A549 (cell line): ENCODE measurements at regions not wholly inside any gene's neighbourhood (a gene's known extent, or its start where the extent isn't known, plus 50 kb on each side); places are given as distances from the start of the nearest gene placed in this dataset.

ENCODE experiments used
- BHLHE40 ChIP-seq: IDR thresholded peaks from 2 replicates; pipeline ENCODE4 v1.6.1; 2012; ENCODE audit warnings: low read depth, low read length, inconsistent platforms
- CTCF ChIP-seq: fragments of >200 bp; sonication (Bioruptor Twin); formaldehyde crosslinking; IDR thresholded peaks from 3 replicates; pipeline ENCODE4 v1.5.1; 2016
- FOSL2 ChIP-seq, 2 experiments: fragments of 450-650 bp in 1 of 2; fragments of >200 bp in 1 of 2; sonication (Bioruptor Twin) in 1 of 2; formaldehyde crosslinking; IDR thresholded peaks; 2 replicates each; pipeline versions ENCODE4 v1.5.0 to v1.6.1; 2016 to 2020; ENCODE audit warnings: mild to moderate bottlenecking in 1 of 2, moderate library complexity in 1 of 2
- HOXA7 ChIP-seq: fragments of 250-450 bp; sonication (Bioruptor Pico); IDR thresholded peaks from 2 replicates; pipeline ENCODE4 v1.5.0; 2020; ENCODE audit warnings: mild to moderate bottlenecking, moderate library complexity
- JUN ChIP-seq, 2 experiments: fragments of >200 bp; sonication (Bioruptor Twin); formaldehyde crosslinking; IDR thresholded peaks; 2 replicates in 1 of 2; 3 replicates in 1 of 2; pipeline ENCODE4 v1.6.1; 2016 to 2017
- PHF8 ChIP-seq: fragments of 200-600 bp; sonication (generic); IDR thresholded peaks from 2 replicates; pipeline ENCODE4 v1.6.1; 2016; ENCODE audit warnings: low read depth, mild to moderate bottlenecking, antibody characterized with exemption, moderate library complexity, borderline replicate concordance
- POLR2A ChIP-seq: IDR thresholded peaks from 2 replicates; pipeline ENCODE4 v1.6.1; 2012; ENCODE audit warnings: mild to moderate bottlenecking, low read length
- RCOR1 ChIP-seq: fragments of 150-350 bp; IDR thresholded peaks from 2 replicates; pipeline ENCODE4 v1.6.1; 2014; ENCODE audit warnings: antibody characterized with exemption, low read length, low read depth
- RFX5 ChIP-seq: fragments of 450-650 bp; IDR thresholded peaks from 2 replicates; pipeline ENCODE4 v1.7.1; 2014; ENCODE audit warnings: antibody characterized with exemption, mild to moderate bottlenecking, moderate library complexity
- RNF2 ChIP-seq: fragments of 200-600 bp; sonication (generic); IDR thresholded peaks from 2 replicates; pipeline ENCODE4 v1.6.1; 2016; ENCODE audit warnings: low read depth, mild to moderate bottlenecking, antibody characterized with exemption, moderate library complexity, borderline replicate concordance
- TF ChIP-seq, protein P1 (sequence below): fragments of 150-350 bp; IDR thresholded peaks from 2 replicates; pipeline ENCODE4 v1.6.1; 2014; ENCODE audit warnings: low read depth, mild to moderate bottlenecking, low read length

DNA sequence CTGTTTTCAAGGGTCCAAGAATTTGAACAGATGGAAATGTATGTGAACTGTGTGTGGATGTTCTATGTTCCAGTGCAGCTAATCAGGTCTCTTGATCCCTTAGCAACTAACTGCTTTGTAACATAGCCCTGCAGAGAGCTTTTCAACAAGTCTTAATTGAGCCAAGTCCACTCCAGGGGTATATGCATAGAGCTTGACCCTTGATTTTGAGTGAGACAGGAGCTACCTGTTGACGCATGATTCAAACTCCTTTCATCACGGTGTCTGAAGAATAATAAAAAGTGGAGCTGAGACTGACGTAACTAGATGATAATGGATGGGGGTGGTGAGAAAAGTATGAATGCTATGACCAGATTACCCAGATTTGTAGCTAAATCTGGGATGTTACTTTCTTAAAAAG lies 93.3 kb upstream of the CCDC54 start:
- no peak for TF ChIP-seq CTCF
- TF ChIP-seq PHF8: no peak
- no peak for TF ChIP-seq POLR2A
- TF ChIP-seq FOSL2 (IDR thresholded peaks at IDR 0.05): no peak
- TF ChIP-seq FOSL2 (CRISPR knock-in tag; IDR thresholded peaks at IDR 0.05): no peak
- TF ChIP-seq, protein P1, sequence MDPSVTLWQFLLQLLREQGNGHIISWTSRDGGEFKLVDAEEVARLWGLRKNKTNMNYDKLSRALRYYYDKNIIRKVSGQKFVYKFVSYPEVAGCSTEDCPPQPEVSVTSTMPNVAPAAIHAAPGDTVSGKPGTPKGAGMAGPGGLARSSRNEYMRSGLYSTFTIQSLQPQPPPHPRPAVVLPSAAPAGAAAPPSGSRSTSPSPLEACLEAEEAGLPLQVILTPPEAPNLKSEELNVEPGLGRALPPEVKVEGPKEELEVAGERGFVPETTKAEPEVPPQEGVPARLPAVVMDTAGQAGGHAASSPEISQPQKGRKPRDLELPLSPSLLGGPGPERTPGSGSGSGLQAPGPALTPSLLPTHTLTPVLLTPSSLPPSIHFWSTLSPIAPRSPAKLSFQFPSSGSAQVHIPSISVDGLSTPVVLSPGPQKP: no peak
- no peak for TF ChIP-seq HOXA7 (CRISPR knock-in tag)
- no peak for TF ChIP-seq RCOR1
- TF ChIP-seq RFX5: no peak
- no peak for TF ChIP-seq JUN (IDR thresholded peaks at IDR 0.05)
- no peak for TF ChIP-seq RNF2
- no peak for TF ChIP-seq BHLHE40
